ENCODE measurements at regions not wholly inside any gene's neighbourhood (a gene's known extent, or its start where the extent isn't known, plus 50 kb on each side); places are given as distances from the start of the nearest gene placed in this dataset.
"Not testable (repeated sequence)": the region's sequence is repeated elsewhere in the genome, so short reads cannot be mapped to it uniquely, and the experiment has no call there.

DNA sequence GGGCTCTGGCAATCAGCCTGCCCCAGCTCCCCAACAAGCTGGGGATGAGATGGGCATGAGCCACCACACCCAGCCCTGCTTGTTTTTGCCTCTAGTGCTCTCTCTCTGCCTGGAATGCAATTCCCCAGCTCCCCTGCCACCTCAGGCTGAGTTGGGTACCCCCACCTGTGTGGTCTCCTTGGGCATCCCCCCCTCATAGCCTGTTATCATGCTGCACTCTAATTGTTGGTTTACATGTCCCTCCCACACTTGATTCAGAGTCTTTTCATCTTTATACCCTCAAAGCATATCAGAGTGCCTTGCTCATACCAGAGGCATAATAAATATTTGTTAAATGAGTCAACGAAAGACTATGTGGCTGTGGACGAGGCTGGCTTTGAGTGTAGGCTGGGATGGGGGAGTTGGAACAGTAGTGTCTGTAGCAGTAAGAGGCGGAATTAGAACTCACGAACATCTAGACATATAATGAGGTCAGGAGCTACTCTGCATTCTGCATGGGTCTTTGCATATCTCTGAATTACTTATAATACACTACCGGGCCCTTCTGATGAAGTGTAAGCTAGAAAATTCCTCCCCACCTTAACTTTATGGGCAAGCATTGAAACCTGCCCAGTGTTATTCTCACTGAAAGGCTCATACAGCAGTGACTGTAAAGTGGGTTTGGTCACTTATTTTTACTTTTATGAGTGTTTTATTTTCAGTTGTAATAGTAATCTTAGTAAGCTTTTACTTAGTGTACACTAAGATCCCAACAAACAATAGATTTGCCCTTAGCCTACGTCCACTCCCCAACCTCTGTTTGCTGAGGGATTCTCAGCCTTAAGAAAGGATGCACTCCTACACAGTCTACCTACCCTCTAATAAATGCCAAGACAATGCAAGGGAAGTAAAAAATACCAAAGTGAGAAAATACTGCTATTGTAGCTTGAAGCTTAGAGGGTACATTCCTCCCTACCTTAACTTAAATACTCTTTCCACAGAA lies 58.7 kb downstream of the EDN1 start:
- no peak for DNase-seq (ENCODE audit: low read depth in 2 of 2)

DNA sequence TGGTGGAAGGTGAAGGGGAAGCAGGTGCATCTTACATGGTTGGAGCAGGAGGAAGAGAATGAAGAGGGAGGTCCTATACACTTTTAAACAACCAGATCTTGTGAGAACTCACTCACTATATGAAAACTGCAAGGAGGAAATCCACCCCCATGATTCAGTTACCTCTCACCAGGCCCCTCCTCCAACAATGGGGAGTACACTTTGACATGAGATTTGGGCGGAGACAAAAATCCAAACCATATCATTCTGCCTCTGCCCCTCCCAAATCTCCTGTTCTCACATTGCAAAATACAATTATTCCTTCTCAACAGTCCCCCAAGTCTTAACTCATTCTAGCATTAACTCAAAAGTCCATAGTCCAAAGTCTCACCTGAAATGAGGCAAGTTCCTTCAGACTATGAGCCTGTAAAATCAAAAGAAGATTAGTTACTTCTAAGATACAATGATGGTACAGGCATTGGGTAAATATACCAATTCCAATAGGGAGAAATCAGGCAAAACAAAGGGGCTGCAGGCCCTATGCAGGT lies 60.5 kb downstream of the EDN1 start:
- no peak for DNase-seq (ENCODE audit: low read depth in 2 of 2)

DNA sequence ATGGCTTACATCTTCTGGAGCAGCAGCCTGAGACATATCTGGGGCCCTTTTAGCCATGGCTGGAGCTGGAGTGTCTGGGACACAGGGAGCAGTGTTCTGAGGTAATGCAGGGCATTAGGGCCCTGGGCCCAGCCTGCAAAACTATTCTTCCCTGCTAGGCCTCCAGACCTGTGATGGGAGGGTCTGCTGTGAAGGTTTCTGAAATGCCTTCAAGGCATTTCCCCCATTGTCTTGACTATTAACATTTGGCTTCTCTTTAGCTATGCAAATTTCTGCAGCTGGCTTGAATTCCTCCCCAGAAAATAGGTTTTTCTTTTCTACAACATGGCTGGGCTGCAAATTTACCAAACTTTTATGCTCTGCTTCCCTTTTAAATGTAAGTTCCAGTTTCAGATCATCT lies 61.5 kb downstream of the EDN1 start:
- no peak for DNase-seq (ENCODE audit: low read depth in 2 of 2)

DNA sequence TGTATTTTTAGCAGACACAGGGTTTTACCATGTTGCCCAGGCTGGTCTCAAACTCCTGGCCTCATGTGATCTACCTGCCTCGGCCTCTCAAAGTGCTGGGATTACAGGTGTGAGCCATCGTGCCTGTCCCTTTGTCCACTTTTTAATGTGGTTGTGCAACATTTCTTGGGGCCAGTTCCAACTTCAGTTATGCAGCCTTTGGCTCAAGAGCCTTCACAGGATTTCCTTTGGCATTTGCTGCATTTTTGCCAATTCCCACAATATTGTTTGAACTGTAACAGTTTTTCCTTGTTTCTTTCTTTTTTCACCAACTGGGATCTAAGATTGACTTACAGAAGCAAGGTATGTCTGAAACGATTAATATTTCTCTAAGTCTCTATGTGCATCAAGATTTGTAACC lies 63.6 kb downstream of the EDN1 start:
- DNase-seq (ENCODE audit: low read depth in 2 of 2): no peak

DNA sequence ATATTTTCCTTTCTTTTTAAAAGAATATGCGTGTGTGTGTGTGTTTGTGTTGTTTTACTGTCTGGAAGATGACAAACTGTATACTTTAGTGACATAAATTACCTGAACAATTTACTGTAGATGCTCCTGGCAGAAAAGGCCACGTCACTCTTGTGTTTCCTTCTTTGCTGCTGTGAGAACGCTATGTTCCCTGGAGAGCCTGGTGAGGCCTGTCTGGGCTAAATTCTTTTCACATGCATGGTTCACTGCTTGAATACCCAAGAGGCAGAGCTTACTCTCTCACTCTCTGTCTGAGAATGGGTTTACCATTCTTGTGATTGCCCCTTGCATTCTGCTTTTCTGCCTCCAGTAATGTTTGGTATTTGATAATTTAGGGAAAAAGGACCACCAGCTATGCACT lies 64.3 kb downstream of the EDN1 start:
- no peak for DNase-seq (ENCODE audit: low read depth in 2 of 2)

DNA sequence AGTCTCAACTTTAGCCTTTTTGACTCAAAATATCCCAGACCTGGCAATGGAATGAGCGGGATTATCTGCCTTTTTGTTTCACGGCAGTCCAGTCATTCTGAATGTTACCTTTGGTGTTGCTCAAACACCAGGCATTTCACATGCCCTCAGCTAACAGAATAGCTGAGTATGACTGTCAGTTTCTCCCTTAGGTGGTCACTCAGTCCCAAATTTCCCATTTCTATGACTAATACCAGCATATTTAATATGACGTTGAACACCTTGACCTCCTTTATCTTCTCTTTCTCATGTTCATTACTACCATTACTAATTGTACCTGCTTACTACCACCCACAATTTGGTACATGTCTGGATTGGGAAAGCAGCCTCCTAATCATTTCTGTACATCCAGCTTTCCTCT lies 65.2 kb downstream of the EDN1 start:
- no peak for DNase-seq (ENCODE audit: low read depth in 2 of 2)

DNA sequence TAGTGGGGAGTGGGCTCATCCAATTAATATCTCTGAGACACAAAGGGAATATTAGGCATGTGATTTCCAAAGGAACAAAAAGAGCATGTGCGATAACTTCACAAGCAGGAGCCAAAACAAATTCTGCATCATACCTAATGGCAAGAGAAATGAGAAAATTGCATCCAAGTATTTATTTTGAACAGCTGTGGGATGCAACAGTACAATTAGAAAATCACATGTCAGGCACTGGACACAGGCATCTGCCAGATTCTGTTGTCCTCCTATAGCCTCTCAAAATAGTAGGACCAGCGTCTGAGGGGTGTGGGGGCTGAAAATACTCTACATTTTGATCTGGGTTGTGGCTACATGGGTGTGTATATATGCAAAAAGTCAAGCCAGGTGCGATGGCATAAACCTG lies 66.3 kb downstream of the EDN1 start:
- DNase-seq (ENCODE audit: low read depth in 2 of 2): no peak

DNA sequence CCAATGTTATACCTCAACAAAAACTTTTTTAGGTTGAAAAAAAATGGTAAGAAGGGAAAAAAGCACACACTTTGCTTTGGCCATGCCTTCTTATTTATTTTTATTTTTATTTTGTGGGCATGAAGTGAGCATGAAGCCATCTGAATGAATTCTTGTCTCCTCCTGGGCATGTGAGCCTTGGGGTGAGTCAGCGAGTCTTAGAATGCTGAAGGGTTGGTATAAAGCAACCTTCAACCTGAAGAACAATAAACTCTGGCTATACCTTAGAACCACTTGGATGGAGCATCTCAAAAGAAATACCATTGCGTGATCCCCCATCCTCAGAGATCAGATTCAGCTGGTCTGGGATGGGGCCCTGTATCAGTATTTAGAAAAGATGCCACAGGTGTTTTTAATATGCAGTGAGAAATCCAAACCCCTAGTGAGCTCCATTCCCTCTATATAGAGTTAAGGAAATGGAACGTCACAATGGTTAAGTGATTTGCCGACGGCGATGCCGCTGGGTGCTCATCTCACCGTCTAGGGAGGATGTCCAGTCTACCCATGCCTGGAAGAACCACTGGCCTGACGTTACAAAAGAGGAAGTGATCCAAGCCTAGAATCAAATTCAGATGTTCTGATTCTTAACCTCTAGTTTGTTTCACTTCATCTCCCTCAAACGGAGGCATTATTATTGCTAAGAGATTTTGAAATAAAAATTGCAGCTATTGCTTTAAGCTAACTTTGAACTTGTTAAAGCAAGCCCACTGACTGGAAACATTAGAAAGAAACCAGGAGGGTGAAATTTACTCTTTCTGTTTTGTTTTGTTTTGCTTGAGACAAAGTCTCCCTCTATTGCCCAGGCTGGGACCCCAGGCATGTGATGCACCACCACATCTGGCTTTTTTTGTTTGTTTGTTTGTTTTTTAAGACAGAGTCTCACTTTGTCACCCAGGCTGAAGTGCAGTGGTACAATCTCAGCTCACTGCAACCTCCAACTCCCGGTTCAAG lies 67.1 kb downstream of the EDN1 start:
- DNase-seq (ENCODE audit: low read depth in 2 of 2): no peak

DNA sequence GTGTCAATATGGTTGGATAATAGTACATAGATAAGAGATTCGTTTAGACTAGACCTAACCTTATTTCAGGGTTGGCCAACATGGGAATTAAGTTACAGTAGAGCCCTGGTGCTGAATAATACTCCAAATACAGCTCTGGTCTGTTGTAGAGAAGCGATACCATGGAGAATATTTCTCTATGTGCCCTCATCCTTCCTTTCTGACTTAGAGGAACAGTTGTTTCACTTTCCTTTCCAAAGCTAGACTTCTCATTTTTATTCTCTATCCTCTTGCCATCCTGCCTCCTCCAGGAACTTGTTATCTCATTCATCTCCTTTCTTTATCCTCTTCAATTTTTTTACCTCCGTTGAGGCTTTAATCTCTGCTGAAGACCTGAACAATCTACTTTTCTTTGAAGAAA lies 68.9 kb downstream of the EDN1 start:
- no peak for DNase-seq (ENCODE audit: low read depth in 2 of 2)

DNA sequence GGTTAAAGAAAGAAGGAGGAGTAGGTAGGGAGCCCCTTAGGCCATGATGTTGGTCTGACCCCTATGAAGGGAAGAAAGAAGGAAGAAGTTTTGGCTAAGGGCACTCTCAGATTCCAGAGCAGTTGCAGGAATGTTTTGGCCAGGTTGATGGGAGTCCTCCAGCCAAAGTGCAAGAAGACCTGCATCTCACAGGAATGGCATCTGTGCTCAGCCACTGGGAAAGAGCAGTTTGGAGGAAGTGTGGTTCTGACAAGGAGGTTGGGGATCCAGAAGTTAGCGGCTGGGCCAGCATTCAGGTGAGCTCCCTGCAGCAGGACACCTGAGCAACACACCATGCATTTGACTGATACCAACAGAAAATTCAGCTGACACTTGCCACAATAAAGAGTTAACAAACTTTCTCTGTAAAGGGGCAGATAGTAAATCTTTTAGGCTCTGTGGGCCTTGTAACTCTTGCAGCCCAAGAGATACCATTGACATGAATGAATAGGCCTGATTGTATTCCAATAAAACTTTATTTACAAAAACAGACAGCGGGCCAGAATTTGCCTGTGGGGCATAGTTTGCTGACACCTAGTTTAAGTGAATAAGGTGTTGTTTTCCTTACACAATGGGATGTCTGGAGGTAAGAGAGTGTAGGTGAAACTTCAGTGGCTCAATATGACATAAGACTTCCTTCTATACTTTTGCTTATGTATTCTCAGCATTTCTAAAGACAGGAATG lies 71.0 kb downstream of the EDN1 start:
- DNase-seq (ENCODE audit: low read depth in 2 of 2): no peak

DNA sequence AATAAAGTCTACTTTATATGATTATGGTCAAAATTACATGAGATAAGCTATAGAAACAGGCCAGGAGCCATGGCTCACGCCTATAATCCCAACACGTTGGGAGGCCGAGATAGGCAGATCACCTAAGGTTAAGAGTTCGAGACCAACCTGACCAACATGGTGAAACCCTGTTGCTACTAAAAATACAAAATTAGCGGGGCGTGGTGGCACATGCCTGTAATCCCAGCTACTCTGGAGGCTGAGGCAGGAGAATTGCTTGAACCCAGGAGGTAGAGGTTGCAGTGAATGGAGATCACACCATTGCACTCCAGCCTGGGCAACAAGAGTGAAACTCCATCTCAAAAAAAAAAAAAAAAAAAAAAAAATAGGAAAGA lies 73.1 kb downstream of the EDN1 start:
- not testable (repeated sequence) for DNase-seq (ENCODE audit: low read depth in 2 of 2)

DNA sequence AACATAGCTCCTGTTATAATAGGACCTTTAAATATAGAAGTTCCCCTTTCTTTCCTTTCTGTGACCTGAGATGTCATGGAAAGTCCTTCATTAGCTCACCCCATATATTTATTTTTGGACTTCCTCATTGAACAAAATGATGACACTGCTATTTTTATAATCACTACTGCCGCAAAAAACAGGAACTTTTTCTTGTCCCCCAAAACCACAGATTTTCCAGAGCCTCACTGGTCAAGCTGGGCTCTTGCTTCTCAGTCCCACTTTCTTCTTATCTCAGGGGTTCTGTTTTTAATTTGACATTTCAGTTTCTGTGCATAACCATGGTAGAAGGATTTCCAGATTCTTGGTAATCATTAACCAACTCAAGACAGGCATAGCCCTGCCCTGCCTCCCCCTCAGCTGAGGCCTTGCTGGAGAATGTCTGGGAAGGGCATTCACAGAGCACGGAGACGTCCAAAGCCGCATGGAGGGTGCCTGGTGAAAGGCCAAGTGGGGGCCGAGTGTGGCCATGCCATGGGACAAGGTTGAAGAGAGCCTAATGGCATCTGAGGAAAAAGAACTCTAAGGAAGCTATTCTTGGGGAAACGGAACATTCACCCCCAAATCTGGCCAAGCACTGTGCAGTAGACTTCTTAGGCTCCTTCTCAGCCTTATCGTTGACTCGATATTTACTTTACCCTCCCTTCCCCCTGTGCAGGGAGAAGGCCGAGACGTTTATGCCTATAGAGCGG lies 73.7 kb downstream of the EDN1 start:
- no peak for DNase-seq (ENCODE audit: low read depth in 2 of 2)

DNA sequence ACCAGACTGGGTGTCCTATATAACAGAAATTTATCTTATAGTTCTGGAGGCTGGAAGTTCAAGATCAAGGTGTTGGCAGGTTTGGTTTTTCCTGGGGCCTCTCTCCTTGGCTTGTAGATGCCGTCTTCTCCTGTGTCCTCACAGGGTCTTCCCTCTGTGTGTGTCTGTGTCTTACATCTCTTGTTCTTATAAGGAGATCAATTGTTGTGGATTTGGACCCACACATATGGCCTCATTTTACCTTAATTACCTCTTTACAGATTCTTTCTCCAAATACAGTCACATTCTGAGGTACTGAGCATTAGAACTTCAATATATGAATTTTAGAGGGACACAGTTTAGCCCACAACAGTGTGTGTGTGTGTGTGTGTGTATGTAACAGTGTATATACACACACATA lies 74.5 kb downstream of the EDN1 start:
- DNase-seq (ENCODE audit: low read depth in 2 of 2): no peak

DNA sequence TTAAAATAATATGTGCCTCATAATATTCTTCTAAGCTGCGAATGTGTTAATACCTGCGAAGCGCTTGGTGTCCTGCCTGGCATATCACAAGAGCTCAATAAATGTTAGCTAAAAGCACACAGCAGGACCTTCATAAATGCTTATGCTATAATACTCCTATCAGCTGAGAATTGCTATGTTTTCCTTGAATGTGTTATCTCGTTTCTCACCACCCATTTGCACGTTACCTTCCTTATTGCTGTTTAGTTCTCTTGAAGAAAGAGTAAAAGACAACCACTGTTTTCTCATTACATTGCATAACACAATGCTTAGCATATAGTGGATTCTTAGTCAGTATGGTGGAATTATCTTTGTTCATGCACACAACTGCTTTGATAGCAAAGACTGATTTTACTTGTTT lies 76.6 kb downstream of the EDN1 start:
- DNase-seq (ENCODE audit: low read depth in 2 of 2): no peak

DNA sequence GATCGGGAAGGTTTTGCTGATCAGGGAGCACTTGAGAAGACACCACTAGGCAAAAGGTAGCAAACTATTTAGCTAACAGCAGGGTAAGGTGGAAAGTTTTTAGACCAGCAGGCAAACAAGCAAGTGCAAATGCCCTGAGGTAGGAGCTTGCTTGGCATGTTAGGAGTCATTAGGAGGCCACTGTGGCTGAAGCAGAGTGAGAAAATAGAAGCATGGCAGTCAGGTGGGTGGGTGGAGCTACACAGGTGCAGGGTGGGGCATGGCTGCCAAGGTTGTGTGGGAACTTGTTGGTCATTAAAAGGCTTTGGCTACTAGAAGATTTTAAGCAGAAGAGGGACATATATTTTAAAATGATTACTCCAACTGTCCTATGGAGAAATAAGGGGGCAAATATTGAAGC lies 77.3 kb downstream of the EDN1 start:
- DNase-seq (ENCODE audit: low read depth in 2 of 2): no peak

DNA sequence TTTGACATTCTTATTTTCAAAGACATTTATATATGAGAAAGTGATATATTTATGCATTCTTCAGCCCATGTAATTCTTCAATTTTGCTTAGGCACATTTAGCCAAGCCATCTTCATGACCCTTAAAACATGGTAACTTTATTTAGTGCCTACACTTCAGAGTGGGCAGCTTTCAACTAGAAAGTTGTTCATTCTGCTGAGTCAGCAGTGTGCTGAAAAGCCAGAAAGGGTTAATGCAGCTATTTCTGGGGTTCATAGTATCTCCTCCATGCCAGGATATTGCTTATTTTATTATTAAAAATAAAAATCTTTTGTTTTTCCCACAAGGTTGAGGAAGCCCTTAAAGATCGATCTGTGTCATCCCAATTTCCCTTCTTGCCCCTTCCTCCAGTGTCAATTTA lies 79.2 kb downstream of the EDN1 start:
- no peak for DNase-seq (ENCODE audit: low read depth in 2 of 2)

DNA sequence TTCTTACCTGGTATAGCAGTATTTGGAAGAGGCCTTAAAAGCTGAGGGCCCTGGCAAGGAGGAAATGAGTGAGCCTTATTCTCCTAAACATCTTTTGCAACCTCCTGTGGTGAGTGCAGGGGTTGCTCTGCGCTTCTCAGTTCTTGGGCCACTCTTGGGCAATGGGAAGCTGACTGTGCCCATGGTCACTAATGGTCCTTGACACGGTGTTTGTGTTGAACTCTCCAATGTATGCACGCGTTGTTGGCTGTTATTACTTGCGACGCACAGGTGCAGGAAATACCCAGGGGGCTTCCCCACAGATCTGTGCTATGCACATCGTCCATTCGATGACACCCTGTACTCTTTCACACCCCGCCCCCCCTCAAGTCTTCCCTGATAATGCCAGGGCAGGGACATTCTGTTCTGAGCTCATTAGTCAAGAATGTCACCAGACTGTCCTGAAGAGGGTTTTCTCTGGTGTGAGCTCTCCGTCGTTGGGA lies 79.7 kb downstream of the EDN1 start:
- no peak for DNase-seq (ENCODE audit: low read depth in 2 of 2)

DNA sequence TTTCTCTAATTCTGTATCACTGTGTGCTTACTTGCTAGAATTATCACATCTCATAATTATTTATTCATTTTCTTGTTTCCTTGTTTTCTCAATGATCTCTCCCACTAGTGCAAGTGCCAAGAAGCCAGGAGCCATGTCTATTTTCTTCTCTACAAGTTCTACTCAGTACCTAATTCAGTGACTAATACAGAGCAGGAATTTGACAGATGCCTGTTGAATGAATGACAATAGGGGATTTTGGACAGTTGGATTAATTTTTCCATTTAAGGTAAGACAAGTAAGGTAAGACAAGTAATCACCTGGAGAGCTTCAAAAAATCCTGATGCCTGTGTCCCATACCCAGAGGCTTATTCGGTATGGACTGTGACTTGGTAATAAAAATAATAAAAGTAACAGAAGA lies 81.0 kb downstream of the EDN1 start:
- no peak for DNase-seq (ENCODE audit: low read depth in 2 of 2)

DNA sequence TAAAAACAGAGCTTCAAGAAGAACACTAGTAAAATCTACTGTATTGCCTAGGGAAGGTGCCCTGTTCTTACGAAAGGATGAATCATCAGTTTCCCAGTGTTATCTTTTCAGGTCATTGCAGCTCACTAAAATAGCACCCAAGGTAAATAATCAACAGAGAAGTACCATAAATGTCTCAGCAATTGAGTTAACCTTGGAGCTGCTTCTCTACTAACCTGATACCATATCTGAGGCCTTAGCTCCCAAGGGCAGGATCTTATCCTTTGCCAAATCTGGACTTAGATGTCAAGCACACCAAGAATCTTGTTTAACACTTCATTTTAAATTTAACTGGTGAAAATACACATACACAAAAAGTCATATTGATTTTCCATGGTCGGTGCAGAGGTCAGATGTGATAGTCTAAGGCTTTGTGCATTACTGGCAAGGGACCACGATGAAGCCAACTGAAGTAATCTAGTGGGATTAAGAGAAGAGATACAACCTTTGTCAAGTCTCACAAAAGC lies 81.5 kb downstream of the EDN1 start:
- no peak for DNase-seq (ENCODE audit: low read depth in 2 of 2)

DNA sequence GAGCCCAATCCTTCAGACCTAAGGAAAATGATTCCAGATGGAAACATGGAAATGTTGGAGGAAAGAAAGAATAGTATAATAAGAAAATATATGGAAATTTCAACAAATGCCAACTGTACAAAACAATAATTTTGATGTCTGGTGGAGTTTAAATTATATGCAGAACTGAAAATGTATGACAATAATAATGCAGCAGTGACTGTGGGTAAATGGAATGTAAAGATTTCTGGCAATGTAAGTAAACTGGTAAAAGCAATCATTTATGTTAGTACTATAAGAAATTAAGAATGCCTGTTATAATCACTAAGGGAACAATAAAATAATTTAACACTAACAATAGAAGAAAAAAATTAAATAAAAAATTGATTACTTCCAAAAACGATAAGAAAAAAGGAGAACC lies 89.0 kb downstream of the EDN1 start:
- no peak for DNase-seq (ENCODE audit: low read depth in 2 of 2)

DNA sequence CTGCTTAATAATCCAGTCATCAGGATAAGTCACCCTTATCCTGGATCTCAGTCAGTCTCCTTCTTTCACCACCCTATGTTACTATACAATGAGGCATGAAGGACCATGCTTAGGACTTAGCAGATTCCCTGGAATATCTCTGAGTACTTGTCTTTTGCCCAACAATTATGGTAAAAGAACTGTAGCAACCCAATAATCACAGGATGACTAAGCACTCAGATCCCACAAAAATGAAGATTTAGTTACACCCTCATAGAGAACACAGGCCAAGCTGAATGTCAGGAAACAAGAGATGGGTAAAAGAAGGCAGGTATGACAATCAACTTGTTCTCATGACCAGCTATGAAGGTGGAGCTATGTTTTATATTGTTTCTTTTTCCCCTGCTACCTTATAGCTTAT lies 91.4 kb downstream of the EDN1 start:
- no peak for DNase-seq (ENCODE audit: low read depth in 2 of 2)

Measured in stimulated activated CD4-positive, alpha-beta T cell treated with anti-CD3 and anti-CD28 coated beads, Interleukin-1b, Interleukin-23, amount 100 ng/mL, for 4 hours (primary cell).